GM10266 (cell line): ENCODE measurements at regions not wholly inside any gene's neighbourhood (a gene's known extent, or its start where the extent isn't known, plus 50 kb on each side); places are given as distances from the start of the nearest gene placed in this dataset.
"Not testable (repeated sequence)": the region's sequence is repeated elsewhere in the genome, so short reads cannot be mapped to it uniquely, and the experiment has no call there.

Experiments
- DNase-seq: peaks from one replicate; pipeline ENCODE4 v3.0.0; 2012; ENCODE audit errors: extremely low spot score
- TF ChIP-seq, protein P1 (sequence below): IDR thresholded peaks from 2 replicates; pipeline ENCODE4 v1.5.1; 2012; ENCODE audit warnings: mild to moderate bottlenecking, low read depth; ENCODE audit not compliant: control insufficient read depth, insufficient read depth; ENCODE audit errors: missing control alignments

DNA sequence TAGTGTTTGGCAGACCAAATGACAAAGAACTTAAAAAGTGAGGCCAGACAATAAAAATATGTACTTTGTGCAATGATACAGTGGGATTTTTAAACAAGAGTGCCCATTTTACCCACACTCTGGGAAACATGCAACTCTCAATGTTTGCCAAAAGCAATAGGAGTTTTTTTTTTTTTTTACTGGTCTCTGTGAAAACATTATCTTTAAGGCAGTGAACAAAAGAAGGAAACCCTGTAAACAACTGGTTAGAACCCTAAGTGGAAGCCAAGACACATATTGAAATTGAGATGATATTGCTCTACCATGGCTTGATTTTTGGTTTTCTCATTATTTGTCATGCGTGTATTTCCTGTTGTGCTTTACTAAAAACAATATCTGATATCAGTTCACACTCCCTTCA is 67.2 kb upstream of the PPP3CA start:
- no peak for DNase-seq
- TF ChIP-seq, protein P1, sequence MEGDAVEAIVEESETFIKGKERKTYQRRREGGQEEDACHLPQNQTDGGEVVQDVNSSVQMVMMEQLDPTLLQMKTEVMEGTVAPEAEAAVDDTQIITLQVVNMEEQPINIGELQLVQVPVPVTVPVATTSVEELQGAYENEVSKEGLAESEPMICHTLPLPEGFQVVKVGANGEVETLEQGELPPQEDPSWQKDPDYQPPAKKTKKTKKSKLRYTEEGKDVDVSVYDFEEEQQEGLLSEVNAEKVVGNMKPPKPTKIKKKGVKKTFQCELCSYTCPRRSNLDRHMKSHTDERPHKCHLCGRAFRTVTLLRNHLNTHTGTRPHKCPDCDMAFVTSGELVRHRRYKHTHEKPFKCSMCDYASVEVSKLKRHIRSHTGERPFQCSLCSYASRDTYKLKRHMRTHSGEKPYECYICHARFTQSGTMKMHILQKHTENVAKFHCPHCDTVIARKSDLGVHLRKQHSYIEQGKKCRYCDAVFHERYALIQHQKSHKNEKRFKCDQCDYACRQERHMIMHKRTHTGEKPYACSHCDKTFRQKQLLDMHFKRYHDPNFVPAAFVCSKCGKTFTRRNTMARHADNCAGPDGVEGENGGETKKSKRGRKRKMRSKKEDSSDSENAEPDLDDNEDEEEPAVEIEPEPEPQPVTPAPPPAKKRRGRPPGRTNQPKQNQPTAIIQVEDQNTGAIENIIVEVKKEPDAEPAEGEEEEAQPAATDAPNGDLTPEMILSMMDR = no peak

DNA sequence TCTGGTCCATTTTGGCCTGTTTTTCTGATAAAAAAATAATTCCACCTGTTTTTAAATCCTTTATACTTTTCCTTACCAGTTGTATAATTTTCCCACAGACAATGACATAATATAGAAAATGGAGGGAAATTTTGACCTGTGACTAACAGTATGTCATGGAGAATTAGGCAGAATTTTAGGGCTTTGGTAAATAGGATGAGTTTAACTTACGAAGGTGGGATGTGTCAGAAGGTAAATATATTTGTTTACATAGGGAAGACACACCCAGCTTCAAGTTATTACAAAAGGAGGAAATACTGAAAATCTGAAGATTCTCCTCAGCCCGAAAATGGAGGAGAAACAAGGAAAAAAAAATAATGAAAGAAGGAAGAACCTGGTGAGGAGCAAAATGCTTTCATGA is 64.6 kb upstream of the PPP3CA start:
- TF ChIP-seq, protein P1 = no peak
- DNase-seq = no peak

DNA sequence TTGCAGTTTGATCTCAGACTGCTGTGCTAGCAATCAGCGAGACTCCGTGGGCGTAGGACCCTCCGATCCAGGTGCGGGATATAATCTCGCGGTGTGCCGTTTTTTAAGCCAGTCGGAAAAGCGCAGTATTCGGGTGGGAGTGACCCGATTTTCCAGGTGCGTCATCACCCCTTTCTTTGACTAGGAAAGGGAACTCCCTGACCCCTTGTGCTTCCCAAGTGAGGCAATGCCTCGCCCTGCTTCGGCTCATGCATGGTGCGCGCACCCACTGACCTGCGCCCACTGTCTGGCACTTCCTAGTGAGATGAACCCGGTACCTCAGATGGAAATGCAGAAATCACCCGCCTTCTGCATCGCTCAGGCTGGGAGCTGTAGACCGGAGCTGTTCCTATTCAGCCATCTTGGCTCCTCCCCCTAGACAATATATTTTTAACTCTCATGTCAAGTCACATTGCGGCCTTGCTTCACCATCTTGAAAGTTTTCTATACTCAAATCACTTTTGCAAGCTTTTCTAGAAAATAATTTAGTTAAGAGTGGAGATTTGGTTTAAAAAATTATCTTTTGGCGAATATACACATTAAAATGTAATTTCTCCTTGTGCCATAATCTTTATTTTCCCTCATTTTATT is 64.1 kb upstream of the PPP3CA start:
- not testable (repeated sequence) for DNase-seq

DNA sequence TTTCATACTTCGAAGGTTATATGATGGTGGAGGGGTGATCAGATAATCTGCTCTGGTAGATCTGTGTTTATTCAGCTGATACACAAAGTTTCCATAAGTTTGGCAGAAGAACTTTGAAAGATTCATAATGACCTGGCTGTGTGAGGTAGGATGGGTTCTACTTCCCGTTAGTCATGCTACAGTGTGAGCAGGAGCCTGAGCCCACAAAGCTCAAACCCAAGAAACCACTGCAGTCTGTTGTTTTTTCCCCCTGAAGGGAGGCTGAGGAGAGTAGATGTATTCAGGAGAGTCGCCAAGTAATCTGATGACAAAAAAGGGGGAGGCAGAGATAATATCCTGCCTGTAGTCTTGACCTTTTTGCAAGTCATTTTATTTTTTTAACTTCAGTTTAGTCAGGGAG is 52.8 kb upstream of the PPP3CA start:
- DNase-seq = no peak

DNA sequence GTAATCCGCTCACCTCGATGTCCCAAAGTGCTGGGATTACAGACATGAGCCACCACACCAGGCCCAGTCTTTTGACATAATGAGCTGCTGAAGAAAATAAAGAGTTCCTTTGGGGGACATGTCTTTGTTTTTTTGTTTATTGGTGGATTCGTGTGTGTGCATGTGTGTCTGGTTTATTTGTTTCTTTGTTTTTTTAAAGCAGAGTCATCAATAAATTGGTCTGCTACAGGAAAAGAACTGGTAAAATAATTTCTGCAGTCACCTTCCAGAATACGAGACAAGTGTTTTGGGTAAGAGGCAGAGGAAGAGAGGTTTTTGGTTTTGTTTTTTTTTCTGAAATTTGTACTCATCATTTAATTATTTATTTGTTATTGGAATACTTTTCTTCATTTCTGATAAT is 51.5 kb upstream of the PPP3CA start:
- TF ChIP-seq, protein P1 = no peak
- DNase-seq = no peak

More for the DNA sequence above, 52.8 kb upstream of the PPP3CA start:
- TF ChIP-seq, protein P1 = no peak
